ENCODE measurements at regions not wholly inside any gene's neighbourhood (a gene's known extent, or its start where the extent isn't known, plus 50 kb on each side); places are given as distances from the start of the nearest gene placed in this dataset.

DNA sequence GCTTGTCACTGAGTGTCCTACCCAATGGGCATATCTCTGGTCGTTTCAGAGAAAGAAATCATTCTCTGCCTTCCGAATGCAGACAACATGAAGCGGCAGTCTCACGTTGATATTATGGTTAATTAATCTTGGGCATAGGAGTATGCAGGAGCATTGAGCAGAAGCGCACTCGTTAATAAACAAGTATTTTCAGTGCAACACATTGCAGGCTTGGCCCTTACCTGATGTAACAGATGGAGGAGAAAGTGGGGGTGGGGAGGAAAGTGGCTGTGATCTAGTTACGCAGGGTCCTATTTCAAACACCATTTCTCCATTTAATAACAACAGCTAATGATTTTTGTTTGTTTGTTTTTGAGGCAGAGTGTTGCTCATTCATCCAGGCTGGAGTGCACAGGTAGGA is 414.0 kb upstream of the RBFOX1 start:
- no peak for DNase-seq

DNA sequence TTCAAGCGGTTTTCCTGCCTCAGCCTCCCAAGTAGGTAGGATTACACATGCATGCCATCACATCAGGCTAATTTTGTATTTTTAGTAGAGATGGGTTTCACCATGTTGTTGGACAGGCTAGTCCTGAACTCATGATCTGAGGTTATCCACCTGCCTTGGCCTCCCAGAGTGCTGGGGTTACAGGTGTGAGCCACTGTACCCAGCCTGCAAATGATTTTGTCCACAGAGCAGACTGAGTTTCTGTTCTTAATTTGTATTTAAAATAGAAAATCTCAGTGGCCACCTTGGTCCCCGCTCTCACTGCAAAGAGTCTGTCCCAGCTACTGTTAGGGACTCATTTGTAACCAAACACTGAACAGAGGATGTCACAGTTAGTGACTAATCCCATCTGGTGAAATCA is 415.7 kb upstream of the RBFOX1 start:
- no peak for DNase-seq

DNA sequence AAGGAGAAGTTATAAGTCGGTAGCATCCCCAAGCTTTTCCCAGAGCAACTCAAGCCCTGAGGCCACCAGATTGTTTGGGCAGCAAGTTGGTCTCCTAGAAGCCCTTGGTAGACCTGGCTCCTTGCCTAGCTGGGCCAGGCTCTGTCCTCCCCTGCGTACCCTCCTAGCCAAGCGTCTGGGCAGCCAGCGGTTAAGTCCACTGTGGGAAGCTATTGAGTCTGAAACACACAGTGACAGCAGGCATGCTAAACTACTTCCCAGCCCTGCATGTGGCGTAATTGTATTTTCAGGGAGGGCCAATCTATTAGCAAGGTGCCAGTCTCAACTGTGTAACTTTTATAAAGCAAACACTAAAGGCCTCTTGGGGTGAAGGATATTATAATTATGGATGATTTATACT is 419.1 kb upstream of the RBFOX1 start:
- DNase-seq: no peak

DNA sequence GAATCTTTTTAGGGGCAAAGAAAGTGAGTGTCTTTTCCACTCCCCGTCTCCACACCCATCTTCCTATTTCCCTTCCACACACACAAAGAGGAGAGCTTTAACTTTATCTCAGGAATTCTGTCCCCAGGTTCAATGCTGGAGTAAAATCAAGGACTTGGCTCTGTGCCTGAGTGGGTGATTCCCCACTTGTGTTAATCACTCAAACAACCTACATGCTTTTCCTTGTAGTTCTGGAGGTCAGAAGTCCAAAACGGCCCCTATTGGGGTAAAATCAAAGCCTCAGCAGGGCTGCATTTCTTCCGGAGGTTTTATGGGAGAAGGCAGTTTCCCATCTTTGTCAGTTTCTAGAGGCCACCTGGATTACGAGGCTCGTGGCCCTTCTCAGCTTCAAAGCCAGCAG is 422.3 kb upstream of the RBFOX1 start:
- DNase-seq: no peak

DNA sequence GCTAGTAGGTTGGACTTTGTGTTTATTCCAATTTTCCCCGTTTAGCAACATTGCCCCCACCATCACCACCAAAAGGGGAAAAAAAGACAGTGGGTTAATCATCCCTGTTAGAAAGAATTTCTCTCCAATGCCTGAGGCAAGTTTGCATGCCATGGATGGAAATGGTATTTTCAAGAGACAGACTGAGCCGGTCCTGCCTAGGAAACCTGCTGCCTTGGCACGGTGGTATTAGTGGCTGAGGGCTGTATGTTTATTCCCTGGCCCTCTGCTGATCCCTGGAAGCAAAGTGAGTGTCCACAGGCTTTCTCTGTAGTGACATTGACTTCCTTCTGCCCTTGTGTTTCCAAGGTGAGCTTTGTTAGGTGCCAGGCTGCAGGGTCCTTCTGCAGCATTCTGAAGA is 427.0 kb upstream of the RBFOX1 start:
- no peak for DNase-seq

DNA sequence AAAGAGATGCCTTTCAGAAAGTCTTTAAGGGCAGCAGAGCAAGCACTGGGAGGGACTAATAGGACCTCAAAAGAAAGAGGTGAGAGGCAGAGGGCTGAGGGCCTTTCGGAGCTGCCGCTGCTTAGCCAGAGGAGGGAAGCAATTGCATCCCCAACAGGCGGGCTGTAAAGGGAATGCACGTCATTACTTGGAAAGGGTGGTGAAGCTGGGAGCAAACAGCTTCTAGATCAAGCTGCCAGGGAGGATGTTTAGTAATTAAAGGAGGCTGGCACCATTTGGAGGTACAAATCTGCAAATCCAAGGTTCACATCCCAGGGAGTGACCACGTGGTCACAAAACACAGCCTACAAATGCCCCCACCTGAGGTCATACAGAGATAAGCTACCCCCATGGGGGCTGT is 429.0 kb upstream of the RBFOX1 start:
- DNase-seq: no peak

DNA sequence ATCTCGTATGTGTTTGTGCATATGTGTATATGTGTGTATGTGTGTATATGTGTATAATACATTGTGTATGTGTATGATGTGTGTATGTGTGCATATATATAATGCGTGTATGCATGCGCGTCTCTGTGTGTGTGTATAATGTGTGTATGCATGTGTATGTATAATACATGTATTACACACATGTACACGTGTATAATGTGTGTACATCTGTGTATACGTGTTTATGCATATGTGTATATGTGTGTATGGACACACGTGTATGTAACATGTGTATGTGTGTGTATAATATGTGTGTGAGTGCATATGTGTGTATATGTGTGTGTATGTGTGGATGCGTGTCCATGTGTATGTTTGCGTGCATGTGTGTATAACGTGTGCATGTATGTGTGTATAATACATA is 433.7 kb upstream of the RBFOX1 start:
- DNase-seq: no peak

DNA sequence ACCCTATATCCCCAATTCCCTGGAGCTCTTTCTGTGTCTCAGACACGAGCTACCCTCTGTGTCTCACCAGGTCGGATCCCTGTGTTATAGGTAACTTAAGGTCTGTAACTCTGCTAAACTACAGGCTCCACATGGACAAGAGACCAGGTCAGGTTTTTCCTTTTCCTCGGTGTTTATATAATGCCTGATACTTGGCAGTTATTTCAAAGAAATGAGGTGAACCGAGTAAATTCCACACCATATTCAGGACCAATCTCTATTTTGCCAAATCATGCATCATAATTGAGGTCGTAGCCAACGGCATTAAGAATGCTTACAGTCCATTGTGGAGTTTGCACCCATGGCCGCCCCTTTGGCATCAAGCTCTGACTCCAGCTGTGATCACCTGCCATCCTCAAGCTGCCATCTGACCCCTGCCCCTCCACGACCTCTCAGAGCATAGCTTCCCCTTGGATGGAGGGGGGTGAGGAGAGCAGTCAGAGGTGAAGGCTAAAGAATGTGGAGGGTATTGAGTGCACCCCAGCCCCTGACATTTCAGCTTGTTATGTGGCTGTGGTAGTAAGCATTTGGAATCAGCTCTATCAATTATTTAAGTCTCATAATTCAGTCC is 434.7 kb upstream of the RBFOX1 start:
- no peak for DNase-seq

DNA sequence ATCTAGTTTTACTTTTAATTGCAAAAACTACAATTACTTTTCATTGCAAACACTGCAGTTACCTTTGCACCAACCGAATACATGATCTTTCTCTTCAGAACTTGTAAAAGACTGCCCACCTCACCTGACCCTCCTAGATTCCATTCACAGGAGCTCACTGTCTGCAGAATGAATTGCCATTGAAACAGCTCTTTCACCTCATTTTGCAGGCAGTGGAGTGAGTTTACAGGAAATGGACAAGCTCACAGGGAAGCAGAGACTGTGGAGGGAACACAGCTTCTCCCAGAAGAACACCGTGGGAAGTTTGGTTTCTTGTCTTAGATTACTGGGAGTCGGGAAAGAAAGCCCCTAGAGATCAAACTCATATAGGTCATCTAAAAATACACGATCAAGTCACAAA is 439.7 kb upstream of the RBFOX1 start:
- no peak for DNase-seq

DNA sequence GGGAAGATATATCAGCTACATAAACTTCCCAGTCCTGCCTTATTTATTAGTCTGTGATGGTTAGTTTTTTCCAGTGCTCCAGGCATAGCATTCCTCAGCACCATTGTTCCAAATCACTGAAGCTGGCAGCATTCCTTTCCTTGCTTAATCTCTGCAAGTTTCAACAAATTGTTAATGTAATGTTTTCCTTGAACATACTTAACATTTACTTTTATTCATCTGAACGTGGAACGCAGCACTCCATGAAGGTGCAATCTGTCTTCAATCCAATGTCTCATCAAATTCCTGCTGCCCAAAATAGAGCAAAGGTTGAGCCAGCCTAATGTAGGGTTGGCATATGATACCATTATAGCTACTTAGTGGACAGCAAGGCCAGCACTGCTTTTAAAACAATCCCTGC is 441.1 kb upstream of the RBFOX1 start:
- no peak for DNase-seq

DNA sequence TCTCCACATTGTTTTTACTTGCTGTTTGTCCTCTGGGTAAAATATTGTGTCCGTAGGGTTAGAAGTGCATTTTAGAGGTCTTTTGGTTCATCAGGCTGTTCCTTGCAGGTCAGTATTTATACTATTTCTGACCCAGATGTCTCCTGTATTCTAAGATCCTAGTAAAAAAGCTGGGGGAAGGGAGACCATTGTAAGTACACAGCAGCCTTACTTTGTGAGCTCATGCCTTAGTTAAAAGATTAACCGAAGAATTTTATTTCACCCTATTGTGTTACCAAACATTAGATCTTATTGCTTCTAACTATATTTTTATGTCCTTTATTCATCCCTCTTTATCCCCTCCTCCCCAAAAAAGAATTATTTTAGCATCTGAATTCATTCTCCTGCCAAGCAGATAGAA is 444.1 kb upstream of the RBFOX1 start:
- no peak for DNase-seq

DNA sequence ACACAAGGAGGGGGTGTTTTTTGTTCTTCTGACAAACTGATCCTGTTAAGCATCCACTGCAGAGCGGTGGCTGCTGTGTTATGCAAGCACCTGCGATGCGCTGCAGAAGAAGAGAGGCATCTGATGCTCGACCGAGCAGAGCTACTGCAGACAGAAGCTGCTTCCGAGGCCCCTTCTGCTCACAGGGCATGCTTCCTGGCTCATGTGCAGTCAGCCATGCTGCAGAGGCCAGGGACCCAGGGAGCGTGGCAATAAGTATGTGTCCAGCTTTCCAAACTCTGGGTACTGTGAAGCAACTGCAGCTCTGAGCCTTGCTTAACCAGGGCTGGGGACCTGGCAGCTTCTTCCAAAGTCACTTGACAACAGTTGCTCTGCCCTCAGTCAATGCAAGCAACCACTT is 448.6 kb upstream of the RBFOX1 start:
- no peak for DNase-seq

DNA sequence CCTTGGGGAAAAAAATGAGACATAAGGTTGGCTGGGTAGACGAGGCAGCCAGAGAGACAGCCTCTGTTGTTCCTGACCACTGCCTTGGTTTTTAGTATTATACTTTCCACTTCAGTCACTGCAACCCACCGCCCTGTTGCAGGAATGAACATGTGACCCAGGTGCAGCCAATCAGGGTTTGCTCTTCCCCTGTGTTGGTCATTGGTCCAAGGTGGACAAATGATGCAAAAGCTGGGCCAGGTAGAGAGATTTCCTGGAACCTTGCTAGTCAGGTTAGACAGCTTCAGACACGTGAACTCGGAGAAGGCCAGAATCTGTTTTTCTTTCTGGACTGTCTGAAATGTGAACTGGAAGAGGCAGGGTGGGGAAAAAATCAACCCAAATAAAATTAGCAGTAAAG is 452.4 kb upstream of the RBFOX1 start:
- DNase-seq: no peak

DNA sequence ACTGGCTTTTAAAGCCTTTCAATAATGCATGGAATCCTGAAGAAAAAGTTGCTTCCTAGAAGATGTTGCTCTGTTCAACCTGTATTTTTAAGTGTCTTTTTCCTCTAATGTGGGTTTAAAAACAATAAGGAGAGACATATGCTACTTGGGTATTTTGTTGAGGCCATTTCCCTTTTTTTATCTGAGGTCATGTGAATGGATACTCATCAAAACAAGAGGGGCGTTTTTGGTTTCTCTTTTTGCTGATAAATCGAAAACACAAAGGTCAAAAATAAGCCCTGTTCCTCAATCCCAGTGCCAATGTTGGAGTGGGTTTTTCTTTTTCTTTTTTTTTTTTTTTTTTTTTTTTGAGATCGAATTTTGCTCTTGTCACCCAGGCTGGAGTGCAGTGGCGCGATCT is 468.0 kb upstream of the RBFOX1 start:
- DNase-seq: no peak

DNA sequence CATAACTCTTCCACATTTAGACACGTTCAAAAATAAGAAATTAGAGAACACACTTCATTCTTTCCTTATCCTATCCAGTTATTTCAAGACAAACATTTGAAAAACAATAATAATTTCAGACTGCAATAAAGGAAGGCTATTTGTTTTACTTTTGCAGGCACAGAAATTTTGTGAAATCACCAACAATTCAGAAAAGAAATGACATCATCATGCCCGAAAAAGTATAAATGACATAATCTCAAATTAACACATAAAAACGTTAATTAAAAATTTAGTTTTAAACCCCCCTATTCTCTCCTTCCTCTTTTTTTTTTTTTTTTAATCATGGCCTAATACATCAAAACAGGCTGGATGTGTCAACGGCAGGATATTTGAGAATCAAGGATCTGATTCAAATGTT is 468.4 kb upstream of the RBFOX1 start:
- no peak for DNase-seq

DNA sequence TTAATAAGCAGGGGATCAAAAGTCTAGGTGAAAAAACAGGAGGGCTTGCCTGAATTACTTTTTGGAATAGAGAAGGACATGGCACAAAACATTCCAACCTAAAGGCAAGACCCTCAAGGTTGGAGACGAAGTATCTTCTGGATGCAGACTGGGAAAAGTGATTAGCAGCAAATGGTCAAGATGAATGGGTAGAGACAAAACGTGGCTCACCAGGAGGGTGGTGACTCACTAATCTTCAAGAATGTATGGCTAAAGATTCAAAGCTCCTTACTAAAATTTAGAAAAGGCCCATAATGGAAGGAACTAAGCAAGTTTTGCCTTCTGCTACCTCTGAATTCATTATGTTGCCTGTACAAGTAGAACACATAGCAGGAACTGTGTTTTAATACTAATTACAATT is 469.5 kb upstream of the RBFOX1 start:
- no peak for DNase-seq

DNA sequence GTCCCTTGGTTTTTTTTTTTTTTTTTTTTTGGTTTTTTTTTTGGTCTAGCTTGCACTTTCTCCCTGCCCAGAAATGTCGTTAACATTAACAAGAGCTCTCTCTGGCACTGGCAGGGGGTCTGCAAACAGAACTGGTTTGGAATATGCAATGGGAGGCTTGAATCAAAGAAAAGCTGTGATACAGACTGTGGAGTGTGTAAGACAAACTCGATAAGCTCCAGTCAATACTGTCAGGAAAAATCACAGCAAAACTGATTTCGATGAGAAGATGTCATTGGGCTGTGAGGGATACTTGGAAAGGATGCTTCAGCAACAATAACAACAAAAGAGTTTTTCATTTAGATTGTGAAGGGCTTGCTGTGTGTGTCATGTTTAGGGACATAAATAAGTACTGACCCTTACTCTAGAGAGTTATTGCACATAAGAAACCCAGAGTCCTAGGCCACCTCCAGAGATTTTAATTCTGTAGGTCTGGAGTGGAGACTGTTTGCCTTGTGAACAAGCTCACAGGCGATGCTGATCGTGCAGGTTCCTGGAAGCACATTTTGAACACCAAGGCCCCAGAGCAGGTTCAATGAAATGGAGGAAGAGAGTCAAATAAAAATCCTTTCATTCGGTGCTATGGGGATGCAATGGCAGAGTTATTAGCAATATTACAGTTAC is 470.7 kb upstream of the RBFOX1 start:
- no peak for DNase-seq

DNA sequence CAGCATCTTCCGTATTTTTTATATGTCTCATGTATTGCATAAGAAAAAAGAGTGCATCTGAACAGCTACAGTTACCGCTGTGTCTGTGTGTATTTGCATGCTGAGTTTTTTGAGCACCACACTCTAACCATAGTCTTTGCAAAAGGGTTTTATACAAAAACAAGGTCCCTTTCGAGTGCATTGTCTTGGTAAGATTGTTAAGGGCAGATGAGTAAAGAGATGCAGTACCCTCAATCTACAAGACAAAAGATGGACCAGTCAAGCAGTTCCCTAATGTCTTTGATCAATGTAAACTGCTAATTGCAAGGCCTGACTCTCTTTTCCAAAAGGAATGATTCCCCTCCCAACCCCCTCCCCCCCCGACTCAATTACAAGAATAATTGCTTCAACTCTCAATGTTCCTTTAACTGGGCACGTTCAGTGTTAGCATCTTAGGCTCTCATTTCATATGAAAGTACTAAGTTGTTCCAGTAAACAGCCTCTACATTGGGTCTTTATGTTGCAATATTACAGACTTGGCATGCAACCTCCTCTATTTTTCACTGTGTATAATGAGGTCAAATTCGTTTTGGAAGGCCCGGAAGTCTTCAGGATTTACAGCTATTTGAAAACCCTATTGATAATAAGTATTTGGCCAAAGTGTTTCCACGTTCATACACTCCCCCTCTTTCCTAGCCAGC is 471.4 kb upstream of the RBFOX1 start:
- DNase-seq: no peak

DNA sequence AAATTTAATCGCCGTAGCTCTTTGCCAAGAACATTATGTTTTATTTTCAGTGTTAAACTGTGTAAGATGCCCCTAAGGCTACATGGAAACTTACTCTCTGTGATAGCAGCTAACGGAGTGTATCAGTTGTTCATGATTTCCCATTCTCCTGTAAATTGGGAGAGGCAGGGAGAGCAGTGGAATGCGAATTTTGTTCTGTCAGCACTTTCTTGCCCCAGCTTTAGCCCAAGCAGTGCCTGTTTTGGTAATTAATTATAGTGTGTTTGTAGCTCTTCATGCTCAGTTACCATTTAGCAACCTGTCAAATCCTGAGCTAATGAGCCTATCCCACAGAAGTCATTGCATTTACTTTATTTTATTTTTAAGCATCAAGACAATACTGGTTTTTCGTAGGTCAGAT is 475.1 kb upstream of the RBFOX1 start:
- DNase-seq: no peak

DNA sequence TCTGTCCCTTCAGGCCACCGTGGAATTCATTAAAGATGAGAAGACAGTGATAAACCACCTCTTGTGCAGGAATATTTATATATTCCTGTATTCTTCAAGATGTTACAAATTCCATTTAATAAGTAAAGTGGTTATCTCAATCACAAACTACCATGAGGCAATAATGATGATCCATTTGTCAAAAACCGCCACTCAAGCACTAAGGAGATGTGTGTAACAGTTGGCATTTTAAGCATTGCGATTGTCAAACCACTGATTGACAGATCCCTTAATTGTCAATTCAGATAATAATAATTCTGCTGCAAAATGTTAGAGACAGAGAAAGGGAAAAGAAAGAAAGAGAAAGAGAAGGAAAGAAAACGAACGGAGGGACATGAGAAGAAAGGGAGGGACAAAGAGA is 476.1 kb upstream of the RBFOX1 start:
- DNase-seq: no peak

DNA sequence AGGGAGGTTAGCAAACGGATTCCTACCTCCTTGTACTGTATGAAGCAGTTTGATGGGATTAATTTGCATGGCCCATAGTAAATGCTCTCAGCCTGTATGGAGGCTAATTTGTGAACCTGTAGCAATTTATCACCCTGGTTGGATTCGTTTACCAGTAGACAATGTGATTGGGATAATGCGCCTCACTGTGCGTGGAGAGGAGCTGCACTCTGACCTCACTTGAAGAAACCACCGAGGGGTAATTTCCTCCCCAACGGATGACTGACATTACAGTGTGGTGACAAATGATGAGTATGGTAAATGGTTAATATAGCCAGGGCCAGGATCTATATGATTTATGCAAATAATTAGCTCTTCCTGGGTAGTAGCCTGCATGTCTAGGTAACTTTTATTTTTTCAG is 479.1 kb upstream of the RBFOX1 start:
- no peak for DNase-seq

DNA sequence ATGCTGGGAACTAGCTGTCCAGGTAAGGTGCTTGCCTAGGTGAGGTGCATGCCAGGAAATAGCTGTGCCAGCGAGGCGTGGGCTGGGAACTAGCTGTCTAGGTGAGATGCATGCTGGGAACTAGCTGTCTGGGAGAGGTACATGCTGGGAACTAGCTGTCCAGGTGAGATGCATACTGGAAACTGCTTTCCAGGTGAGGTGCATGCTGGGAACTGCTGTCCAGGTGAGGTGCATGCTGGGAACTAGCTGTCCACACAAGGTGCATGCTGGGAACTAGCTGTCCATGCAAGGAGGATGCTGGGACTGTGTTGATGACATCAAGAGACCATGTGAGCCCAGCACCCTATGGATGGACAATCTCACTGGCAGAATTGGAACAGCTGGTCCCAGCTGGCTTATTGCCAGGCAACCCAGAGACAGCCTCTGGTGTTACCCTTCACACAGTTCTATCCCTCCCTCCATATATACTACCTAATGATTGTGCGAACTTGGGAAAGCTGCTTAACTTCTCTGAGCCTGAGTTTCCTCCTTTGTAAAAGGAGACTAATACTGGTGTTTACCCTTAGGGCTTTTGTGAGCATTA is 479.9 kb upstream of the RBFOX1 start:
- no peak for DNase-seq

DNA sequence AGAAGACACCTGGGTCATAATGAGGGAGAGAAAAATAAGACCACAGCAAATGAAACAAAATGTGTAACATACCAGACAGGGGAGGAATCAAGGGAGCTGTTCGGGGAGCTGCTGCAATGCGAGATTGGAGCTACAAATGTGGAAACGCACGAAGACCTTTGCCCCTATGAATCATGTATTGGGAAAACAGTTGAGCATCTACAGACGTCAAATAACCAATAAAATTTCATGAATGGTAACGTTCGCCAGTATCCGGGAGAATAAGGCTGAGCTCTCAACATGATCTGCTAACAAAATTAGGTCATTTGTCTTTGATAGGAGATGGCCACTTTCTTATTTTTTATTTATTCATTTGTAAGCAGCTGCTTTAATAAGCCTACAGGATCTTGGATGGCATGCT is 486.2 kb upstream of the RBFOX1 start:
- no peak for DNase-seq

DNA sequence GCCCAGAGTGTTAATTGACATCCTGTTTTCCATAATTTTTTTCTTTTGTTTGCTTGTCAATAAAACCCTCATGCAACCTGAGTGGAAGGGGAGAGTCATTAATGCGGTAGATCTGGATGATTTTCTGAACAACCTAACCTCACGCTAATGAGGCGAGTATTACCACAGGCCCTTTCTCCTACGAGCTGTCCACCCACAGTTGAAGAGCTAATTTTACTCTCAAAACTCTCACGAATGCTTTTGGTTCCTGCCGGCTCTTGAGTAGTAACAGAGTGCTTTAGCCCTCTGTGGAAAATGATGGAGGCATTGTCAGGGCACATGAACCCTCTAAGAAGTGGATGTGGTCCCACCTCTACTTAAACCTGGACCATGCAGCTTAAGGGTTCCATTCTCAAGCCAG is 491.3 kb upstream of the RBFOX1 start:
- no peak for DNase-seq

Data from midbrain (tissue), 1 donor.